ENCODE measurements at regions not wholly inside any gene's neighbourhood (a gene's known extent, or its start where the extent isn't known, plus 50 kb on each side); places are given as distances from the start of the nearest gene placed in this dataset.
"Not testable (repeated sequence)": the region's sequence is repeated elsewhere in the genome, so short reads cannot be mapped to it uniquely, and the experiment has no call there.

GRCh38 chr7:69422574-69422985 is 175.7 kb upstream of the AUTS2 start:
- no peak overlapping the region for H3K4me3 ChIP-seq (ENCODE audit: control insufficient read depth, low read depth, low read length)
- no peak for TF ChIP-seq CTCF (IDR thresholded peaks at IDR 0.05; ENCODE audit: control insufficient read depth, insufficient read depth, low read depth, low read length, missing control alignments)
- DNase-seq (ENCODE audit: low read depth) = no peak

DNA sequence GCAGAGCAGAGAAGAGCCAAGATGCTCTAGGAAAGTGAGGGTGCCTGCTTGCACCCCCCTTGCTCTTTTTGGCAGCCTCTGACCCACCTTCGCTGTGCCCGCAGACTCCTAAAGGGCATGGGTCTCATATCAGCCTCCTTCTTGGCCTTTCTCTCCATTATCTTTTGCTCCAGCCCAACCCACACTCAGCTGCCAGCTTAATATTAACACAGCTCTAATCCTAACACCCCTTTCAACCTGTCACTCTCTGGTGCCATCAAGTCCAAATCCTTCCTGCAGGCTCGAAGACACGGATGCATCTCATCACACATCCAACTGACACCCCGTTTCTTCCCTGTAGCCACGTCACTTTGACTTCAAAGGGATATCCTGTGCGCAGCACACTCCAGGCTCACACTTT is 171.6 kb upstream of the AUTS2 start:
- TF ChIP-seq CTCF (IDR thresholded peaks at IDR 0.05; ENCODE audit: control insufficient read depth, insufficient read depth, low read depth, low read length, missing control alignments) = no peak
- H3K4me3 ChIP-seq (ENCODE audit: control insufficient read depth, low read depth, low read length) = no peak overlapping the region
- no peak for DNase-seq (ENCODE audit: low read depth)

GRCh38 chr7:69428089-69428488 is 170.2 kb upstream of the AUTS2 start:
- no peak overlapping the region for H3K4me3 ChIP-seq (ENCODE audit: control insufficient read depth, low read depth, low read length)
- no peak for DNase-seq (ENCODE audit: low read depth)
- no peak for TF ChIP-seq CTCF (IDR thresholded peaks at IDR 0.05; ENCODE audit: control insufficient read depth, insufficient read depth, low read depth, low read length, missing control alignments)

DNA sequence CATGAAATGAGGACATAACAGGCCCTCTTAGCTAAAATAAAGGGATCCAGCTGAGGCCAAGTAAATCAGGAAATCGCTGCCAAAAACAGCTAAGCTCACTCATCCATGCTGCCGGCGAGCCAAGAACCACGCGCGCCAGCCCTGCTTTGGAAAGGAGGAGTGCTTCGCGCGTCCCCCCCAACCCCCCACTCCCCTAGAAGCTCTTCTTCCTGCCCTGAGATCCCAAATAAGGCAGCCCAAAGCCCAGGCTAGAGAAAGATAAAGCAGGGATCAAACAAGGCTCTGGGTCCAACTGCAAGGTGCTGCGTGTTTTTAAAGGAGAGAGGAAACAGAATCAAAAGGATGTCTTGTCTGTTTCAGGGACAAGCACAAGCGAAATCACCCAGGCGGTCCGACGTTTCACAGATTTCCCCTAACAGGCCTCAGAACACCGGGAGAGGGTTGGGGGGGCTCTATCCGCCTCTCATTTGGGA is 168.3 kb upstream of the AUTS2 start:
- TF ChIP-seq CTCF (IDR thresholded peaks at IDR 0.05; ENCODE audit: control insufficient read depth, insufficient read depth, low read depth, low read length, missing control alignments) = no peak
- DNase-seq (ENCODE audit: low read depth) = no peak
- H3K4me3 ChIP-seq (ENCODE audit: control insufficient read depth, low read depth, low read length) = no peak overlapping the region

GRCh38 chr7:69430384-69431021 is 167.8 kb upstream of the AUTS2 start:
- TF ChIP-seq CTCF (IDR thresholded peaks at IDR 0.05; ENCODE audit: control insufficient read depth, insufficient read depth, low read depth, low read length, missing control alignments) = no peak
- H3K4me3 ChIP-seq (ENCODE audit: control insufficient read depth, low read depth, low read length) = no peak overlapping the region
- no peak for DNase-seq (ENCODE audit: low read depth)

GRCh38 chr7:69431626-69432025 is 166.6 kb upstream of the AUTS2 start:
- TF ChIP-seq CTCF (IDR thresholded peaks at IDR 0.05; ENCODE audit: control insufficient read depth, insufficient read depth, low read depth, low read length, missing control alignments) = no peak
- no peak overlapping the region for H3K4me3 ChIP-seq (ENCODE audit: control insufficient read depth, low read depth, low read length)
- no peak for DNase-seq (ENCODE audit: low read depth)

GRCh38 chr7:69432276-69432675 is 166.0 kb upstream of the AUTS2 start:
- not testable (repeated sequence) for H3K4me3 ChIP-seq (ENCODE audit: control insufficient read depth, low read depth, low read length); DNase-seq (ENCODE audit: low read depth)
